GM18870 (cell line): ENCODE measurements at regions not wholly inside any gene's neighbourhood (a gene's known extent, or its start where the extent isn't known, plus 50 kb on each side); places are given as distances from the start of the nearest gene placed in this dataset.

Experiments
- ATAC-seq: cut with Tn5 transposase; IDR thresholded peaks from one replicate; pipeline ENCODE4 v1.9.1; 2021; ENCODE audit warnings: moderate library complexity; ENCODE audit not compliant: unreplicated experiment

DNA sequence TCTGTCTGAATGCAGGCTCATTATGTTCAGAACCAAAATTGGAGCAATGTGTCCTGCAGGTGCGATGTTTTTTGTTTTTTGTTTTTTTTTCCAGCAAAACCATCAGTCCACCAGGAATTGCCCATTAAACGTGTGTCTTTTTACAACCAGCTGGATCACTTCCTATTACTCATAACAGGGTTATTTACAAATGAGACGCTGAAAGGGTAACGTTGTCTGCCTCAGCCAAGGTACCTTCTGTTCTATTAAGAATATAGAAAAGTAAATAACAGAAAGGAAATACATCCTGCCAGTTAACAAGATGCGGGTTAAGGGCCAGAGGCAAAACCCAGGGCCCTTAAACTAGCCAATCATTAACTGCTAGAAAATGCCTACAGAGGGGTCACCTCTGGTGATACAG lies 590.4 kb downstream of the TBC1D4 start:
- no peak for ATAC-seq

DNA sequence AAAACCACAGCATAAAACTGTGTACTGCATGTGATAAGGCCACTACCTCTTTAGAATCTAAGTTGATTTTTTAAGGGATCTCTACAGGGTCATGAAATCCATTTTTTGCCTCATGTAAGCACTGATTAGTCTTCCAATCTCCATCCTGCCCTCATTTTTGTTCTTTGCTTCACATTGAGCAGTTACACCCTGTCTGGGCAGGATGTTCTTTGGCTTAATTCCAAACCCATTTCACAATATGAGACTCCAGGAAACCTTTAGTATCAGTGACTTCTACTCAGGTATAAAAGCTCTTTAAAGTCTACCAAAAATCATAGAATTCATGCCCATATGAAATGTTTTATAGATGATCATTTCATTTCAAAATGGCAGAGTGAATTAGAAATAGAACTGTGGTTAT lies 592.6 kb downstream of the TBC1D4 start:
- ATAC-seq: no peak

DNA sequence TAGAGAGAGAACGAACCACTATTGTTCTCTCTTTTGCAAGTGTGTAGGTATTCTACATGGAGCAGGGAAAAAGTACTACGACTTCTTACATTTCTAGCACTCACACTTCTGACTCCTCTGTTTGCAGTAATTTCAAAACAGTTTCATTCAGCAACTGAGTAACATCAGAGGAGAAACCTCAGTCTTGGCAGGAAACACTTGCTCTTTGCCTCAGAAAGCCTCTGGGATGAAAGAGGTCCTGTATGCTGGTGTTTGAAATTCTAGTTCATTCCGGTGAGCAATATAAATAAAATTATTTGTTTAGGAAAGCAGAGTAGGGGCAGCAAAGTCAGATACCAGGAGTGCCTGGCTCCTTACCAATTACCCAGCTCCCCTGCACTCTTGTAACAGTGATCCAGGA lies 595.5 kb downstream of the TBC1D4 start:
- ATAC-seq: no peak

DNA sequence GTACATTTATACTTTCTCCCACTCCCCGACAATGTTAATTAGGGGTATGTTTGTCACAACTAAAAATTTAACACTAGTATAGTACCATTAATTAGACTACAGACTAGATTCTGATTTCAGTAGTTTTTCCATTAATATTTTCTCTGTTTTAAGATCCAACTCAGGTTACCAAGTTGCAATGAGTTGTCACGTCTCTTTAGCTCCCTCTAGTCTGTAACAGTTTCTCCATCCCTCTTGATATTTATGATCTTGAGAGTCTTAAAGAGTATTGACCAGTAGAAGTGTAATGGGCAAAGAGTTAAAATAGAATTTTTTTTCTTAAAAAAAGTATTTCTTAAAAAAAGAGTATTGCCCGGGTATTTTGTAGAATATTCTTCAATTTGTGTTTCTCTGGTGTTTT lies 598.1 kb downstream of the TBC1D4 start:
- no peak for ATAC-seq

DNA sequence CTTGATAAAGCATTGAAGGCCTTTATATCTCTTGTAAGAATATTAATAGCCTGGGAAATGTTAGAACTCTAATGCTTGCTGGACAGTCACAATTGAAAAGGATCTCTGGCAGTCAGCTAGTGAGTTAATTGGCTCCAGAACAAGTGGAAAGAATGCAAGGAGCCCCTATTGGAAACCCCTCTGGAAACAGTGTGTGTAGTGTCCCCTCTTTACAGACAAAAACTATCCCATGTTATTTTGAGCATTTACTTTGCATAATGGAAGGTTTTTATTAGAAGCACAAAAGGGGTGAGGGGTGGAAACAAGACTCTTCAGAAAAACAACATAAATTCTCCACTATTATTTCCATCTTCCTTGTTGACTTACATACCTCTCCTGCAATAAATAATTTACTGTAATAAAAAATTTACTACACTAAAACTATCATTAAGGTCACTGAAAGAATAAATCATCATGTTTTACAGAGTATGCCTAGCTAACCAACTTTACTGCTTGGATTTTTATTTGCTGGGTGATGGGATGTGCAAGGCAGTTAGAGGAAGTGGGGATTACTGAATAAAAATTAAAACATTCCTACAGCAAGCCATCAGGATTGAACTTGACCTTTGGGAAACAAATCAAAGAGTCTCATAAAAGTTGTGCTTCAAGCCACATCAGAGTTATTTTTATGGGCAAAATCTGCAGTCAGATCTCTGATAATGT lies 610.4 kb downstream of the TBC1D4 start:
- no peak for ATAC-seq

DNA sequence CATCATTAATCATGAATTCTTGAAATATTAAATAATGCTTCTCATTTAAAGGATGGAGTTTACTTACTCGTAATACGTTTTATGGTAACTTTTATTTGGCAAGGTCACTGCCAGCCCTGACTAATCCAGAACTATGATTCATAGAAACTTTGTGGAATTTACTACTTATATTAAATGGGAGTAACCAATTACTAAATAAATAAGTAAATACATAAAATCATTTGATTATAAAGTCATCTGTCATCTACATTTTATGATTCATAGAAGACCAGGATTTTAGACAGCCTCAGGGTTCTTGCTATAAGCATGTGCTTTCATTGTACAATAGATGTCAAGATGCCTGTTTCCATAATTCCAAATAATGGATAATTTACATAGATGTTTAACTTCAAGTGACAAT lies 611.1 kb downstream of the TBC1D4 start:
- no peak for ATAC-seq

DNA sequence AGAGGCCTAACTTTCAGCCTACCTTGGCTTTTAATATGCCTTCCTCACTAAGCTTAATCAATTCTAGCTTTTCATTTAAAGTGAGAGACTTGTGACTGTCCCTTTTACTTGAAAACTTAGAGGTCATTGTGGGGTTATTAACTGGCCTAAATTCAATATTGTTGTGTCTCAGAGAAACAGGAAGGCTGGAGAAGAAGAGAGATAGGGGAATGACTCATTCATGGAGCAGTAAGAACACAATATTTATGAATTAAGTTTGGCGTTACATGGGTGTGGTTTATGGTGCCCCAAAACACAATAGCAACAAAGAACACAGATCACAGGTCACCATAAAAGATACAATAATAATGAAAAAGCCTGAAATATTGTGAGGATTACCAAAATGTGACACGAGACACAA lies 612.1 kb downstream of the TBC1D4 start:
- no peak for ATAC-seq

DNA sequence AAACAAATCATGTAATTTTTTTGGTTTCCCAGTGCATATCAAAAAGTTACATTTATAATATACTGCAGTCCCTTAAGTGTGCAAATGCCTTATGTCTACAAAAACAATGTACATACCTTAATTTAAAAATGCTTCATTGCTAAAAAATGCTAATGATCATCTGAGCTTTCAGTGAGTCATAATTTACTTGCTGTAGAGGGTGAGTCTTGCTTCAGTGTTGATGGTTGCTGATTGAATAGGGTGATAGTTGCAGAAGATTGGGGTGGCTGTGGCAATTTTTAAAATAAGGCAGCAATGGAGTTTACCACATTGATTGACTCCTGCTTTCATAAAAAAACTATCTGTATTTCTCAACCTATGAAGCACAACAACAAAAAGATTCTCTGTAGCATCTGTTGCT lies 613.9 kb downstream of the TBC1D4 start:
- ATAC-seq: no peak

DNA sequence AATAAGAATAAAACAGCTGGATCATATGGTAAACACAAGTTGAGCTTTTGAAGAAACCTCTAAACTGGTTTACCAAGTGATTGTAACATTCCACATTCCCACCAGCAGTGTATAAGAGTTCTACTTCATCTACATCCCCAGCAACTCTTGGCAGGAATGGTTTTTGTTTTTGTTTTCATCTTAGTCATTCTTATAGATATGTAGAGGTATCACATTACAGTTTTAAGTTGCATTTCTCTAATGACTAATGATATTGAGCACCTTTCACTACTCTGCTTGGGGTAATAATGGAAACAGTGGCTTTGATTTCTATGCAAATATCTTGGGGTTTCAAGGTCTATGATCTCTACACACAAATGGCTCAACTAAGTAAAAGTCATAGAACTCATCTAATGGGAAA lies 614.5 kb downstream of the TBC1D4 start:
- ATAC-seq: peak; percentile 72

DNA sequence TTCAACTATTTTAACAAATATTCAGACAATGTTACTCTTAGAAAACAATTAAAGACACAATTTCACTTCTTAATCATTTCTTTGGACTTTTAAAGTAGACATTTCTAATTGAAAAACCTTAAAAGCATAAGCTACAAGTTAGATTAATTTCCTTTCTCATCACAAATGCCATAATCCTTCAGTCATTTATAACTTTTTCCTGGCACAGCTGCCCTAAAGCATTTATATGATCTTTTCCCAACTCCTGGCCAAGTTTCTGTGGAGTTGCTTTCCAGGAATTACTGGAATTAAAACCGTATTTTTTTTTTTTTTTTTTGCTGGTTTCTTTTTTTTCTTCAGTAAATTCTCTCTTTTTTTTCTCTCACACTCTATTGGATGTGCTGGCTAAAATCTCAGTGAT lies 615.9 kb downstream of the TBC1D4 start:
- no peak for ATAC-seq

DNA sequence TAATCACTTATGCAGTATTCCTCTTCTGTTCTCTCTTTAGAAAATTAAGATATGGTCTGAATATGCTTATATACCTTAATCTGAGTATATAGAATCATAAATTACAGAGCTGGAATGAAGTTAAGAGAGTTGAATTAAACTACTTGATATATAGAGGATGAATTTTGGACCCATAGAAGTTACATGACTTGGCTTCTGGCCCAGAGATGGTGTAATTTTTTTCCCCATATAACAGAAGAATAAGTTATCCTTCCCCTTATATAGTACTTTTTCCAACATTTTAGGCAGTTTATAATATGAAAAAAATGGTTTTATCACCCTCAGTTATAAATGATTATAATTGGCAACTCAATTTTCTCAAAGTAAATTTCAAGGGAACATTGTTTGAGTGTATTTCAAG lies 616.3 kb downstream of the TBC1D4 start:
- no peak for ATAC-seq

DNA sequence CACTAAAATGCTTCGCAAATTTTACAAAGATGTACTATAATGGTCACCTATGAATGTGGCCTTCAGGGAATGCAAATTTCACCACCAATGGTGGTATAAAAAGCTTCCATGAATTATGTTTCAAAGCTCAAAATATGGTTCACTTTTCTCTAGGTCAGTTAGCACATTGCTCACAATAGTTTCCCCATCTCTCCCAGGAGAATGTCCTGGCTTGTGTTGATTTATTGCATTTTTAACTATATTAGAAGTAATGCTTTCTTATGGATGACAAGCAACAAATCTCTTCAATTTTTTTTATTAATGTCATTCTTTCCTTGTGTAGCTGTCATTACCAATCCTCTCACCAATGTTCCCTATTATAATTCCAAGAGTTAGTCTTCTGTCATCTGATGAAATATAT lies 621.2 kb downstream of the TBC1D4 start:
- no peak for ATAC-seq

DNA sequence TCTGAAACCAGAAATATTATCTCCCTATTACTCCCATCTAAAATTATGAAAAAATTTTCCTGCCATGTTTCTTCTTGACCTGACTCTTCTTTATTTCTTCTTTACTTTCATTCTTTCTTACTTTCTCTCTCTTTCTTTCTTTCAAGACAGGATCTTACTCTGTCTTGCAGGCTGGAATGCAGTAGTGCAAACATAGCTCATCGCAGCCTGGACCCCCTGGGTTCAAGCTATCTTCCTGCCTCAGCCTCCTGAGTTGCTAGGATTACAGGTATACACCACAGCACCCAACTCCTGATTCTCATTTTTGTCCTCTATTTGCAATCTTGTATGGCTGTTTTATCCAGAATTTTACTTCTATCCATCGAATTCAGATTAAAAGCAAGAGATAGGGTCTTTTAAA lies 631.1 kb downstream of the TBC1D4 start:
- ATAC-seq: no peak

DNA sequence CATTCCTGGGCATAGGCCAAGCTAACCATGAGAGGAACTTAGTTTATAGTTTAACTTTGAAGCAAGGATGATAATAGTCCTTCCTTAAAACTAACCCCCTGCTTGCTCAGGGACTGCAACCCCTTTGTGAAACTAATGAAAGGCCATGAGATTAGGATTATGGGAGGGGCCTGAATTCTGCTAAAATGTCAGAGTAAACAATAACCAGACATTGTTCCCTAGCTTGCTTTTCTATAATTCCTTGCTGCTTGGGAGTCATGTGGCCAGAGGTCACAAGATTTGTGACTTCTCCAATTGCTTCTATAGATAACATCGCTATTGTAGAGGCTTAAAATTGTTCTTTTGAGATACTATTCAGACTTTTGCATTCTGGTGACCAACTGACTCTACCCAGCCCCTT lies 634.0 kb downstream of the TBC1D4 start:
- no peak for ATAC-seq

DNA sequence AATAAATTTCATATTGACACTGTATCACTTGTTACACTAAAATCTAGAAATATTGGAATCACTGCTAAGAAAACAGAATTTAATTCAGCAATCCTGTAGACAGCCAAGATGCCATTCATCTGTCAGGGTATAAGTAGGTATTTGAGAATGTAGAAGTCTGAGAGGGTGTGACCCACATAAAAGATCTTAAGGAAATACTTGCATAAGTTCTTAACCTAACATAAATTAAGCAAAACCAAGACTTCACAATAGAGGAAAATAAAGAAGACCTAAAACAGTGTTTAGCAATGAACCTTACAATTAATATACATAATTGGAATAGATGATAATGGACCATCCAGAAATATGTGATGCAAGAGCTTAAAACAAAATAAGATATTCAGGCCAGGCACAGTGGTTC lies 636.2 kb downstream of the TBC1D4 start:
- ATAC-seq: no peak

DNA sequence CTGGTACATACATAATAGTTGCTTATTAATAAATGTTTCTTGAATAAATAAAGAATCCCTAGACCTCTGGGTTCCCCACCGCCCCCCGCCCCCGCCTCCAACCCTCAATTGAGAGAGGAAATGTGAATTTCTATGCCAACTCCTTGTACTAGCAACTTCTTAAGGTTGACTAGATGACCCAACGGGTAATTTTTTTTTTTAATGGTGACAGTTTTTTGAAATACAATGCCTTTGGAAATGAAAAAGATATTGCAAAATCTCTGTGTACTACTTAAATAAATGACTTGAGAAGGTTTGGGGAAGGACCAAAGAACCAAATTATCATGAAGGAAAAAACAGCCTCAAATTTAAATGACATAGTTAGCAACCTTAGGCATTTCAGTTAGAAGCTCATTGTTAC lies 640.3 kb downstream of the TBC1D4 start:
- no peak for ATAC-seq

DNA sequence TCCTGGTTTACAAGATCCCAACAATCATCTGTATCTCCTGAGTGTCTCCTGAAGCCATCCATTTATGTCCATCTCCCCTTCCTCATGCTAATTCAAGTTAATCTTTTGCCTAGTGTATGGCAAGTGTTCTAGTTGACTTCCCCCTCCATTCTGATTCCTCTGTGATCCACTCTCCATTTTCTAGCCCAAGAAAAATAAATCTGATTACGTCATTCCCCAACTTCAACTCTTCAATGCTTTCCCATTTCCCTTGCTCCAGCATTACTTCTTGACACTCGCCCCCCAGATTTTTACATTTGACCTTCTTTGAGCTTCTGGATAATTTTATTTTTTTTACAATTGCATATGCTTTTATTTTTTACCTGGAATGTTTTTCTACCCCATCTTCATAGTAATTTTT lies 640.8 kb downstream of the TBC1D4 start:
- ATAC-seq: no peak

DNA sequence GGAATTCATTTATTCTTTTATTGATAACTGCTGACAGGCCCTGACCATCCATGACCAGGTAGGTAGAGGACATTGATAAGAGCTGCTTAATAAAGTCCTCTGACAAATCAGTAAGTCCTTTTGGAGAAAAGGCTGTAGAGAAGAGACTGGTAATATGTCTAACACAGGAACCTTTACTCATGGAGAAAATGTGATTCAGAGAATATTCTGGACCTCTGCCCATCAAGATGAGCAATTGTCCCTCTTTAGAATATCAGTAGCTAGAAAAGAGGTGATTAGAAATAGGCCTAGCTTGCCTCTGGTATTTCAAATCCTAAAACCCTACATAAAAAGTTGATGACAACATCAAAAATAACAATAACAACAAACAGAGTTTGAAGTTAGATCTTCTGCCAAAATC lies 642.3 kb downstream of the TBC1D4 start:
- no peak for ATAC-seq

DNA sequence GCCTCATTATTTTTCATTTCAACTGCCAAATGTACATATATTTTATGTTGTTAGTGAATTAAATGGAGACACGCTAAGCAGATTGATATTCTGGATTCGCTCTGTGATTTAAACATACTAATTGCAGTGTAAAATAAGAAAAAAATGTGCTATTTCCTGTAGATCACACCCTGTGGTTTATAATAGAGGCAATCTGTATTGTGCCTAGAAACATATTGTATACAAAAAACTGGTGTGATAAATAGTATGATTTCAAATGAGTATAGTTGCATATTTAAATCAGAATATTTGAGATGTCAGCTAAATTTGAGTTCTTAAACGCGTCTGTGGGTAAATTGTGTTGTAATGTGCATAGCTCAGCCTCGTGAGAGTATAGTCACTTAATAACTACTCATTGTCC lies 643.9 kb downstream of the TBC1D4 start:
- no peak for ATAC-seq

DNA sequence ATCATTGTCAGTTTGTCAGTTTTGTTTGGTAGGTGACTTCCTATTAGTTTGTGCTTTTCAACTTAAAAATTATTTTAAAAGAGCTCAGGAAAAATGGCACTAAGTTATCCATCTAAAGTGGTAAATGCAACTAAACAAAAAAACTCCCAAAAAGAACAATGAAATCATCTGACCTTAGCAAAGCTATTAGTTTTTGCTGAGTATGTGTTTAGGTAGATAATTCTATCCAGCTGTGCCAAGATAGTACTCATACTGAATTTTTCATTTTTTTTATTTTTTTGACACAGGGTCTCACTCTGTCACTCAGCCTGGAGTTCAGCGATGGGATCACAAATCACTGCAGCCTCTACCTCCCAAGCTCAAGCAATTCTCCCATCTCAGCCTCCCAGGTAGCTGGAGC lies 645.3 kb downstream of the TBC1D4 start:
- ATAC-seq: no peak

DNA sequence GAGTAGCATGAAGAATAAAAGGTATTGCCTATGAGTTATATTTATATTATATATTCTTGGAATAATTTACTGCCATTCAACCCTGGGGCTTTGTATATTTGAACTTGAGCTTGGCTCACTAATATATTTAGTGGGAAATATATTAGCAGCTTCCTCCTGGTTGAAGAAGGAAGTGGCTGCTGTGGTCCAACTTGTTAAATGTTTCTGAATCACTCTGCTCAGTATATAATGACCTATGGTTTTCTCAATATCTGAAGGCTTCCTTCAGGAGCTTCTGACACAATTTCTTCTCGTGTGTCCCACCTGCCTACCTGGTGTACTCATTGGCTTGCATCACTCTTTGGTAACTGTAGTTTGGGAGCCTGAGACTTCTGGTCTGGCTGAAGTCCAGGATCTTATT lies 646.4 kb downstream of the TBC1D4 start:
- ATAC-seq: no peak

DNA sequence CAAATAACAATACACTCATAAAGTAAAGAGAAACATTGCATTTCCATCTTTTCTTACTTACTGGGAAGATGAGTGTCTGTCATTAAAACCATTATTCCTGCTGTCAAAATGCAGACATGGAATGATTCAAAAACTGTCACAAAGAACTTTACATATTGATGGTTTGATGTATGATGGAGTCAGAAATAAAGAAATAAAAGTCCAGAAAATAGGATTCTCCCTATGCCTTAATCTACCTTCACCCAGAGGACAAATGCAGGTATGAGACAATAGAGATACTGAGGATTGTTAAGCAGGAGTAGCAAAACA lies 656.1 kb downstream of the TBC1D4 start:
- ATAC-seq: no peak

DNA sequence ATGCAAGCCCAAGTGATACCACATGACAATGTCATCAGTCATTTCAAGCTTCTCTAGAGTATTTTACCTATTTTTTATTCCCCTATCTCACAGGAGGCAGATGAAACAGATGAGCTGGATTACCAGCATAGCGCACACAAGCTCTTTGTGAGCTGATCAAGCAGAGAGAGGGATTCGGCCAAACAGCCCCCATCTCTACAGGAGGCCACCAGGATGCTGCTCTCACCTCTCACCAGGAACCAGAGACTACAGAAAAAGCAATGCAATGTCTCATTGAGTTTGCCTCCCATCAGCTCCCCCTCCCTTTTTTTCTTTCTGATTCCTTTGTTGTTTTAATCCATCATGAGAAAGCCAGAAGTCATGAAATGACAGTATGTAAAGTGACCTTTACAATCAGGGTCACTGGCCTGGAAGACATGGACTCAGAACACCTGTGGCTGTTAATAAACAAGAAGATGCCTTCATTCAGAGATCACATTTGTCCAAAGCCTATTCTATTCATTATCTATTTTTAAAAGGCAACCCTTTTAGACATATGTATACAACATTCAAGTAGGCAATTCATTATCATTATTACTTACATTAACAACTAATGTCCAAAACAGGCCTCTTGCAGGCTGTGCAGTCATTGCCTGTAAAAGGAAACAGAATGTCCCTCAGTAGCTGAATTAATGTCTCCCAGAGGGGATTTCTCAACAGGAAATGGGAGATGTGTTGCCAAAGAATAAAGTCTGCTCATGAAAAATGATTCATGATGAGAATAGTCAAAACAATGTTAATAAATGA lies 656.6 kb downstream of the TBC1D4 start:
- ATAC-seq: no peak
